ENCODE measurements at regions not wholly inside any gene's neighbourhood (a gene's known extent, or its start where the extent isn't known, plus 50 kb on each side); places are given as distances from the start of the nearest gene placed in this dataset.
"Not testable (repeated sequence)": the region's sequence is repeated elsewhere in the genome, so short reads cannot be mapped to it uniquely, and the experiment has no call there.

DNA sequence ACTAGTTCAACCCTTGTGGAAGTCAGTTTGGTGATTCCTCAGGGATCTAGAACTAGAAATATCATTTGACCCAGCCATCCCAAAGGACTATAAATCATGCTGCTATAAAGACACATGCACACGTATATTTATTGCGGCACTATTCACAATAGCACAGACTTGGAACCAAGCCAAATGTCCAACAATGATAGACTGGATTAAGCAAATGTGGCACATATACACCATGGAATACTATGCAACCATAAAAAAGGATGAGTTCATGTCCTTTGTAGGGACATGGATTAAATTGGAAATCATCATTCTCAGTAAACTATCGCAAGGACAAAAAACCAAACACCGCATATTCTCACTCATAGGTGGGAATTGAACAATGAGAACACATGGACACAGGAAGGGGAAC is 157.8 kb downstream of the MSN start:
- not testable (repeated sequence) for DNase-seq (ENCODE audit: low read depth, low spot score)

DNA sequence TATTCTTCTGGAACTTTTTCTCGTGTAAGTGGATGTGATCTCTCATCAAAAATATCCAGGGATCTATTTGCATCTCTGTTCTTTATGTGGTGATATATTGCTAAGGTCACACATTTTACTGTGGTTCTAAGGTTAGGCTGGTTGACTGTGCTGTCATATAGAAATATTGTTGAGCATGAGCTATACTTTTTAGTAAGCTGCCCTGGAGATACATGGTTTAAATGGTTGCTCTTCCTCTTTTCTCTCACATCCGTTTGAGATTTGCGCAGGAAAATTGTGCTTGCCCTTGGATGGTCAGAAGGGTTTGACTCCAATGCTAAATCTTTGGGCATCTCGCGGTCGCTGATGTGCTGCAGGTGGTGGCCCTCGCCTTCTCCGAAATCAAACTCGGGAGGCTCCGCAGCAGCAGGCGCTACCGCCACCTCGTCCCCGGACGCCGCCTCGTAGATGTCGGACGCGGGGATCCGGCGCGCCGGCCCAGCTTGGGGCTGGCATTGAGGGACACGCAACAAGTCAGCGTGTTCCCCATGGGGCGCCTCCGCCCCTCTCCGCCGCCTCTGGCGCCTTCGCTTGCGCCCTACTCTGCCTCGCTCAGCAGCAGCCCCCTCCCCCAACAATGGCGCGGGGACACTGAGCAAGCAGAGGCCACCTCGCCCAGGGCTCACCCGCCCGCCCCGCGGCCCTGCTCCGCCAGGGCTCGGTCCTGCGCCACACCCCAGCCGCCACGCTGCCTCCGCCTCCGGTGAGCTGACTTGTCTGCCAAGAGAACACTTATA is 154.5 kb downstream of the MSN start:
- peak; percentile 2 for DNase-seq (ENCODE audit: low read depth, low spot score)

DNA sequence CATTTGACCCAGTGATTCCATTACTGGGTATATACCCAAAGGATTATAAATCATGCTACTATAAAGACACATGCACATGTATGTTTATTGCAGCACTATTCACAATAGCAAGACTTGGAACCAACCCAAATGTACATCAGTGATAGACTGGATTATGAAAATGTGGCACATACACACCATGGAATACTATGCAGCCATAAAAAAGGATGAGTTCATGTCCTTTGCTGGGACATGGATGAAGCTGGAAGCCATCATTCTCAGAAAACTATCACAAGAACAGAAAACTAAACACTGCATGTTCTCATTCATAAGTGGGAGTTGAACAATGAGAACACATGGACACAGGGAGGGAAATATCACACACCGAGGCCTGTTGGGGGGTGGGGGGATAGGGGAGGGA is 152.5 kb downstream of the MSN start:
- DNase-seq (ENCODE audit: low read depth, low spot score): not testable (repeated sequence)

DNA sequence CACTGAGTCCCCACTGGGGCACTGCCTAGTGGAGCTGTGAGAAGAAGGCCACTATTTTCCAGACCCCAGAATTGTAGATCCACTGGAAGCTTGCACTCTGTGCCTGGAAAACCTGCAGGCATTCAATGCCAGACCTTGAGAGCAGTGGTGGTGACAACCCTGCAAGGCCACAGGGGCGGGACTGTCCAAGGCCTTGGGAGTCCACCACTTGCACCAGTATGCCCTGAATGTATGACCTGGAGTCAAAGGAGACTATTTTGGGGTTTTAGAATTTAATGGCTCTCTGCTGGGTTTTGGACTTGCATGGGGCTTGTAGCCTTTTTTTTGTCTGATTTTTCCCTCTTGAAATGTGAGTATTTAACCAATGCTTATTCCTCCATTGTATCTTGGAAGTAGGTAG is 145.8 kb downstream of the MSN start:
- no peak for DNase-seq (ENCODE audit: low read depth, low spot score)

DNA sequence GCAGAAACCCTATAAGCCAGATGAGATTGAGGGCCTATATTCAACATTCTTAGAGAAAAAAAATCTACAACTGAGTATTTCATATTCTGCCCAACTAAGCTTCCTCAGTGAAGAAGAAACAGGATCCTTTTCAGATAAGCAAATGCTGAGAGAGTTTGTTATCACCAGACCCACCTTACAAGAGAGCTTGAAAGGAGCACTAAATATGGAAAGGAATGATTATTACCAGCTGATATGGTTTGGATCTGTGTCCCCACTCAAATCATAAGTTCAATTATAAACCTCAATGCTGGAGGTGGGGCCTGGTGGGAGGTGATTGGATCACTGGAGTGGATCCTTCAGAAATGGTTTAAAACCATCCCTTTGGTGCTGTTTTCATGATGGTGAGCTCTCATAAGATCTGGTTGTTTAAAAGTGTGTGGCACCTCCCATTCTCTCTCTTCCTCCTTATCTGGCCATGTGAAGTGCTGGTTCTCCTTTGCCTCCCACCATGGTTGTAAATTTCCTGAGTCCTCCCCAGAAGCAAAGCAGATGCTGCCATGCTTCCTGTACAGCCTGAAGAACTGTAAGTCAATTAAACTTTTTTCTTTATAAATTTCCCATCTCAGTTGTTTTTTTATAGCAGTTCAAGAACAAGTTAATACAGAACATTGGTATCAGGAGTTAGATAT is 144.2 kb downstream of the MSN start:
- DNase-seq (ENCODE audit: low read depth, low spot score): no peak

All from astrocyte of the hippocampus (primary cell).